Liver (tissue), 3 donors: ENCODE measurements at regions not wholly inside any gene's neighbourhood (a gene's known extent, or its start where the extent isn't known, plus 50 kb on each side); places are given as distances from the start of the nearest gene placed in this dataset.

Experiments used
- EGR1 ChIP-seq, 2 donors: IDR thresholded peaks; 2 replicates each; pipeline ENCODE4 v1.6.1; 2016 to 2018; ENCODE audit warnings: antibody characterized with exemption in 2 of 2, low read depth in 2 of 2
- FOXA1 ChIP-seq: IDR thresholded peaks from 2 replicates; pipeline ENCODE4 v1.6.1; 2016; ENCODE audit warnings: antibody characterized with exemption
- GABPA ChIP-seq, 2 donors: IDR thresholded peaks in 1 of 2; conservative IDR thresholded peaks in 1 of 2; 2 replicates each; pipeline ENCODE4 v1.6.1; 2016; ENCODE audit warnings: antibody characterized with exemption in 2 of 2, mild to moderate bottlenecking in 1 of 2, moderate library complexity in 1 of 2
- HNF4A ChIP-seq, 2 donors: conservative IDR thresholded peaks; 2 replicates each; pipeline ENCODE4 v1.6.1; 2016; ENCODE audit warnings: antibody characterized with exemption in 2 of 2, mild to moderate bottlenecking in 2 of 2
- RAD21 ChIP-seq, 2 donors: IDR thresholded peaks; 2 replicates each; pipeline ENCODE4 v1.6.1; 2016; ENCODE audit warnings: antibody characterized with exemption in 2 of 2, mild to moderate bottlenecking in 2 of 2
- SP1 ChIP-seq: IDR thresholded peaks from 2 replicates; pipeline ENCODE4 v1.6.1; 2018; ENCODE audit warnings: antibody characterized with exemption, mild to moderate bottlenecking
- TAF1 ChIP-seq: conservative IDR thresholded peaks from 2 replicates; pipeline ENCODE4 v1.6.1; 2016; ENCODE audit warnings: antibody characterized with exemption, mild to moderate bottlenecking
- TF ChIP-seq, protein P1 (sequence below): fragments of 150-350 bp; IDR thresholded peaks from 2 replicates; pipeline ENCODE4 v1.5.1; 2017; ENCODE audit warnings: improper control_type of control experiment, low read depth, low read length; ENCODE audit not compliant: missing input control
- TF ChIP-seq, protein P2 (sequence below): IDR thresholded peaks from 2 replicates; pipeline ENCODE4 v1.6.1; 2016; ENCODE audit warnings: antibody characterized with exemption
- donor health status: healthy.
- donor health status: healthy.

DNA sequence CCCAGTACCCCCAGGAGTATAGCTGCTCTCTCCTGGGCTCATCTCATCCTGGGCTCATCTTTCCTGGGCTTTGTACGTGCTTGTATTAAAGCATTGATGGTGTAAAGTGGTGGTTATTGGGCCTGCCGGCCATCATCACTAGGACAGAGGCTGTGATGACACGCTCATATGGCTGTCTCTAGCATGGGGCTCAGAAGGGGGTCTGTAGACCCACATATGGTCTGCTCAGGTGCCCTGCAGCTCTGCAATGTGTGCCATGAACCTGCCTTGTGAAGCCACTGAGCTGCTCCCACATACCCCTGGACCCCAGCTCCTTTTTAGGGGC, 143.4 kb downstream of the CDC5L start:
- TF ChIP-seq SP1 (no peak), RAD21 (IDR thresholded peaks at IDR 0.05) (no peak), GABPA (IDR thresholded peaks at IDR 0.05 in 1 of 2, conservative IDR thresholded peaks at IDR 0.05 in 1 of 2) (no peak), TAF1 (no peak), HNF4A (conservative IDR thresholded peaks at IDR 0.05) (no peak), EGR1 (IDR thresholded peaks at IDR 0.05; ENCODE audit: low read depth in 2 of 2) (no peak), FOXA1 (no peak)
- TF ChIP-seq, protein P1, sequence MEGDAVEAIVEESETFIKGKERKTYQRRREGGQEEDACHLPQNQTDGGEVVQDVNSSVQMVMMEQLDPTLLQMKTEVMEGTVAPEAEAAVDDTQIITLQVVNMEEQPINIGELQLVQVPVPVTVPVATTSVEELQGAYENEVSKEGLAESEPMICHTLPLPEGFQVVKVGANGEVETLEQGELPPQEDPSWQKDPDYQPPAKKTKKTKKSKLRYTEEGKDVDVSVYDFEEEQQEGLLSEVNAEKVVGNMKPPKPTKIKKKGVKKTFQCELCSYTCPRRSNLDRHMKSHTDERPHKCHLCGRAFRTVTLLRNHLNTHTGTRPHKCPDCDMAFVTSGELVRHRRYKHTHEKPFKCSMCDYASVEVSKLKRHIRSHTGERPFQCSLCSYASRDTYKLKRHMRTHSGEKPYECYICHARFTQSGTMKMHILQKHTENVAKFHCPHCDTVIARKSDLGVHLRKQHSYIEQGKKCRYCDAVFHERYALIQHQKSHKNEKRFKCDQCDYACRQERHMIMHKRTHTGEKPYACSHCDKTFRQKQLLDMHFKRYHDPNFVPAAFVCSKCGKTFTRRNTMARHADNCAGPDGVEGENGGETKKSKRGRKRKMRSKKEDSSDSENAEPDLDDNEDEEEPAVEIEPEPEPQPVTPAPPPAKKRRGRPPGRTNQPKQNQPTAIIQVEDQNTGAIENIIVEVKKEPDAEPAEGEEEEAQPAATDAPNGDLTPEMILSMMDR = no peak
- TF ChIP-seq, protein P2, sequence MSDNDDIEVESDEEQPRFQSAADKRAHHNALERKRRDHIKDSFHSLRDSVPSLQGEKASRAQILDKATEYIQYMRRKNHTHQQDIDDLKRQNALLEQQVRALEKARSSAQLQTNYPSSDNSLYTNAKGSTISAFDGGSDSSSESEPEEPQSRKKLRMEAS = no peak
